PC-9 (cell line): ENCODE measurements at regions not wholly inside any gene's neighbourhood (a gene's known extent, or its start where the extent isn't known, plus 50 kb on each side); places are given as distances from the start of the nearest gene placed in this dataset.
A peak's percentile ranks its signal among the peaks of the same experiment; 100 is the strongest.

ENCODE experiments used
- CTCF ChIP-seq: fragments of 200-600 bp; sonication (generic); conservative IDR thresholded peaks from 2 replicates; pipeline ENCODE4 v1.6.1; 2017; ENCODE audit warnings: mixed run types, antibody characterized with exemption, mild to moderate bottlenecking, moderate library complexity
- EZH2 ChIP-seq: fragments of 200-600 bp; sonication (generic); IDR thresholded peaks from 2 replicates; pipeline ENCODE4 v1.8.0; 2017; ENCODE audit warnings: antibody characterized with exemption, low read depth

DNA sequence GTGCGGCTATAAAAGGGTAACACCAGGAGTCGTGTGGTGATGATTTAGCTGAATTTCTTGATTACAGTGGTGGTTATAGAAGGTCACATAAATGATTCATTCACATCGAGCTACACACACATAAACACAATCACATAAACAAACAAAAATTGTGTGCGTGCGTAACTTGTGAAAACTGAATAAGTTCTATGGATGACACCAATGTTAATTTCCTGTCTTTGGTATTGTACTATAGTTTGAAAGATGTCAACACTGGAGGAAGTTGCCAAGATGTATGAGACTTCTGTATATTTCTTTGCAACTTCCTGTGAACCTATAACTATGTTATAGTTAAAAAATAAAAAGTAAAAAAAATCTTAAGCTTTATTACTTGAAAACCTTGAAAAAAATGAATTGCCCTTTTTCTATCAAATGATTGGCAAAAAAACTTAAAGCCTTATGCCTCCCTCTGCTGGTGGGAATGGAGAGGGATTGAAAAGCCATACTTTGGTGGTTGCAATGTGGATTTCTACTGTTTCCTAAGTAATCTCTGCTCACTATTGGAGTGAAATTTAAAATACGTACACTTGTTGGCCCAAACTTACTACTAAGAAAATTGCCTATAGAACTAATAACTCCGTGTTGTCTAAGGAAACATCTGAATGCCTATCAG is 227.7 kb downstream of the RPIA start:
- TF ChIP-seq CTCF: peak; percentile 70
- no peak for TF ChIP-seq EZH2
